ENCODE measurements at regions not wholly inside any gene's neighbourhood (a gene's known extent, or its start where the extent isn't known, plus 50 kb on each side); places are given as distances from the start of the nearest gene placed in this dataset.

DNA sequence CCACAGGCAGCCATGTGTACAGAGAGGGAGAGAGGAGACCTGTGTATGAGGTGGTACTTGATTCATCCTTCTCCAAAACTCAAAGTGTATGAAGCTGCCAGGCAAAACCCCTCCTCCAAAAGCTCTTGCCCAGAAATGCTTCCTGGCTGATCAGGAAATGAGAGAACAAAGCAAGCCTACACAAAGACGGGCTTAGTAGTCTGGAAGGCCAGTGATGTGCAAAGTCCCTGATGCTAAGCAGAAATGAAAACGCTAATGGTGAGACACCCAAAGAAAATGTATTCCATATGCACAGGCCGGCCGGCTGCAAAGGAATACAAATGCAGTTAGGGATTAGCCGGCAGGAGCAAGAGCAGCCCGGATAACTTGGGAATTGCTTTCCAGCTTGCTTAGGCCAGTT, 234.9 kb upstream of the CADM1 start:
- no peaks in the 10 kb centered on the region for H3K9me3 ChIP-seq
- H3K27ac ChIP-seq: no peak overlapping the region
- H3K4me3 ChIP-seq: no peak overlapping the region
- H3K27me3 ChIP-seq: no peaks in the 10 kb centered on the region
- no peaks in the 10 kb centered on the region for H3K4me1 ChIP-seq
- WGBS, 2 donors: 74% methylated on average over 6 of the region's 6 CpGs
- TF ChIP-seq POLR2AphosphoS5 (IDR thresholded peaks at IDR 0.05) (no peak), POLR2A (IDR thresholded peaks at IDR 0.05) (no peak), EP300 (IDR thresholded peaks at IDR 0.05) (no peak)
- TF ChIP-seq, protein P1, sequence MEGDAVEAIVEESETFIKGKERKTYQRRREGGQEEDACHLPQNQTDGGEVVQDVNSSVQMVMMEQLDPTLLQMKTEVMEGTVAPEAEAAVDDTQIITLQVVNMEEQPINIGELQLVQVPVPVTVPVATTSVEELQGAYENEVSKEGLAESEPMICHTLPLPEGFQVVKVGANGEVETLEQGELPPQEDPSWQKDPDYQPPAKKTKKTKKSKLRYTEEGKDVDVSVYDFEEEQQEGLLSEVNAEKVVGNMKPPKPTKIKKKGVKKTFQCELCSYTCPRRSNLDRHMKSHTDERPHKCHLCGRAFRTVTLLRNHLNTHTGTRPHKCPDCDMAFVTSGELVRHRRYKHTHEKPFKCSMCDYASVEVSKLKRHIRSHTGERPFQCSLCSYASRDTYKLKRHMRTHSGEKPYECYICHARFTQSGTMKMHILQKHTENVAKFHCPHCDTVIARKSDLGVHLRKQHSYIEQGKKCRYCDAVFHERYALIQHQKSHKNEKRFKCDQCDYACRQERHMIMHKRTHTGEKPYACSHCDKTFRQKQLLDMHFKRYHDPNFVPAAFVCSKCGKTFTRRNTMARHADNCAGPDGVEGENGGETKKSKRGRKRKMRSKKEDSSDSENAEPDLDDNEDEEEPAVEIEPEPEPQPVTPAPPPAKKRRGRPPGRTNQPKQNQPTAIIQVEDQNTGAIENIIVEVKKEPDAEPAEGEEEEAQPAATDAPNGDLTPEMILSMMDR (IDR thresholded peaks at IDR 0.05): no peak
- ATAC-seq (ENCODE audit: low FRiP score in 2 of 2) (no peak), DNase-seq (no peak)
- H3K36me3 ChIP-seq: no peaks in the 10 kb centered on the region

DNA sequence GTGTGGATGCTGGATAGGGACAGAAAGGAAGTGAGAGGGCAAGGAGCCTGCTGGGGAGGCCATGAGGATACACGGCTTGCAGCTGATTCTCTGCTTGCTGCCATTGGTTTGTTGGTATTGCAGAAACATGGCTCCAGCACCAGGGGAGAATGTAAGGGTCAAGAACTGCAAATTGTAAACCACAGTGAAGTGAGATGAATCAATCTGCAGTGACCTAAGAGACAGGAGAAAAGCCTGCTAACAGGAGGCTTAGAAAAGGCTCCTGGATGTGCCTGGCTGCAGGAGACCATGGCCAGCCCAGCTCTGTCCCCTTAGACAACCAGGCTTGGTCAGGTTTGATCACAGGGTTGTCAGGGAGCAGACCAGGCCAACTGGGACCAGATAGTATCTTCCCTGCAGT, 233.7 kb upstream of the CADM1 start:
- Histone ChIP-seq H3K36me3 (no peaks in the 10 kb centered on the region), H3K4me1 (no peaks in the 10 kb centered on the region), H3K27ac (no peak overlapping the region), H3K9me3 (no peaks in the 10 kb centered on the region), H3K4me3 (no peak overlapping the region), H3K27me3 (no peaks in the 10 kb centered on the region)
- DNase-seq (no peak), ATAC-seq (ENCODE audit: low FRiP score in 2 of 2) (no peak)
- no peak for TF ChIP-seq POLR2A (IDR thresholded peaks at IDR 0.05)
- no peak for TF ChIP-seq EP300 (IDR thresholded peaks at IDR 0.05)
- no peak for TF ChIP-seq POLR2AphosphoS5 (IDR thresholded peaks at IDR 0.05)
- TF ChIP-seq, protein P1 (IDR thresholded peaks at IDR 0.05): no peak
- 88 to 90% methylated on average over 1 of the region's 1 CpG for WGBS, 2 donors

DNA sequence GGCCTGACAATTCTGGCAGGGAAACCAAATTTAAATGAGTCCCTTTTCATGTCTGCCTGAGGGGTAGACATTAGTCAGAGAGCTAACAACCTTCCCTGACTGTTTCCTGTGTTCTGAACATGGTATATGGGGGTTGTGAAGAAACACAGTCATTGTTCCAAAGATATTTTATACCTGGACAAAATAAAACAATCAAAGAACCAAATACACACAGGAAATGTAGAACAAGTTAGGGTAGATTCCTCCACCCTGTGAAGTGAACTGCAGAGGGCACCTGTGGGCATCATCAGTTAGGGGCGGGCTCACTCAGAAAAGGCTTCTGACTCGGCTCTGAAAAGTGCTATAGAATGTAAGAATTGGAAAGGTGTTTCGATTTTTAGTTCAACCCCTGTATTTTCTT, 231.9 kb upstream of the CADM1 start:
- no peaks in the 10 kb centered on the region for H3K4me1 ChIP-seq
- H3K27ac ChIP-seq: no peak overlapping the region
- H3K9me3 ChIP-seq: no peaks in the 10 kb centered on the region
- TF ChIP-seq EP300 (IDR thresholded peaks at IDR 0.05): no peak
- no peak for TF ChIP-seq POLR2AphosphoS5 (IDR thresholded peaks at IDR 0.05)
- no peak for TF ChIP-seq POLR2A (IDR thresholded peaks at IDR 0.05)
- TF ChIP-seq, protein P1 (IDR thresholded peaks at IDR 0.05): no peak
- 61 to 78% methylated on average over 3 of the region's 3 CpGs for WGBS, 2 donors
- ATAC-seq (ENCODE audit: low FRiP score in 2 of 2): no peak
- no peaks in the 10 kb centered on the region for H3K36me3 ChIP-seq
- no peaks in the 10 kb centered on the region for H3K27me3 ChIP-seq
- DNase-seq: no peak
- H3K4me3 ChIP-seq: no peak overlapping the region

DNA sequence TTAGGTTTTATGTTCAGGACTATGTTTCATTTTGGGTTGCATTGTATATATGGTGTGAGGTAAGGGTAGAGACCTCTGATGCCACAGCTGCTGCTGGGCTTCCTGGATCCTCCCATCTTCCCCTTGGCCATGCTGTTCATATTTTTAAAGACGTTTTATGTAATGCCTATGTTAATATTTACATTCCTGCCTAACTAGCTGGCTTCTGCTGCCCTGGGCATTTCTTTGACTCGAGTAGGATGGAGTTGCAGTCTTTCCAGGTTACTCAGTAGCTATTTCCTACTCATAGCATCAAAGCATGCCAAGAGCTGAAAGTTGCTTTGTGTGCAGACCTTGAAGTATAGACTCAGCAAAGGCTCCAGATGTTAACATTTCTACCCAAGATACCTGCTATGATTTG, 220.5 kb upstream of the CADM1 start:
- H3K9me3 ChIP-seq: no peaks in the 10 kb centered on the region
- H3K4me1 ChIP-seq: no peaks in the 10 kb centered on the region
- H3K36me3 ChIP-seq: no peaks in the 10 kb centered on the region
- H3K27ac ChIP-seq: no peak overlapping the region
- no peak for TF ChIP-seq EP300 (IDR thresholded peaks at IDR 0.05)
- TF ChIP-seq, protein P1 (IDR thresholded peaks at IDR 0.05): no peak
- no peak for TF ChIP-seq POLR2AphosphoS5 (IDR thresholded peaks at IDR 0.05)
- TF ChIP-seq POLR2A (IDR thresholded peaks at IDR 0.05): no peak
- DNase-seq (no peak), ATAC-seq (ENCODE audit: low FRiP score in 2 of 2) (no peak)
- WGBS, 2 donors: 39 to 44% methylated on average over 2 of the region's 2 CpGs
- H3K4me3 ChIP-seq: no peak overlapping the region
- no peaks in the 10 kb centered on the region for H3K27me3 ChIP-seq

DNA sequence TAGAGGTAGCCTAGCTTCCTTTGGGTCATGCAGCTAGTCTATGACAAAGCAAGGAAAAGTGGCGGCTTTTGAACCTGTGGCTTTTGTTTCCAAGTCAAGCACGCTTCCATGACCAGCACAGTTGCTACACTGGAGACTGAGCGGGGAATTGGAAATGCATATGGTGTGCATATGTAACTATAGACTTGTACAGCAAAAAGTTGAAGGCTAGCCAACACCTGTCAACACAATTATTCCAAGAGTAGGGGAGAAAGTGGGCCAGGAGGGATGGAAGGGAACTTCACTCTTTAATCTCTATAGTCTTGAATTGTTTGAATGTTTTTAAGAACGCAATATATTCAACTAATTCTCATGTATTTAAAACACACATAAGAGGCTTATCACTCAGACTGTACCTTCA, 218.5 kb upstream of the CADM1 start:
- 93 to 98% methylated on average over 4 of the region's 4 CpGs for WGBS, 2 donors
- Histone ChIP-seq H3K27ac (no peak overlapping the region), H3K36me3 (no peaks in the 10 kb centered on the region), H3K4me1 (no peaks in the 10 kb centered on the region), H3K9me3 (no peaks in the 10 kb centered on the region), H3K4me3 (no peak overlapping the region), H3K27me3 (no peaks in the 10 kb centered on the region)
- ATAC-seq (ENCODE audit: low FRiP score in 2 of 2): no peak
- no peak for TF ChIP-seq POLR2A (IDR thresholded peaks at IDR 0.05)
- no peak for TF ChIP-seq POLR2AphosphoS5 (IDR thresholded peaks at IDR 0.05)
- TF ChIP-seq, protein P1 (IDR thresholded peaks at IDR 0.05): no peak
- TF ChIP-seq EP300 (IDR thresholded peaks at IDR 0.05): no peak
- no peak for DNase-seq
